IPS-18c (cell line): ENCODE measurements at regions not wholly inside any gene's neighbourhood (a gene's known extent, or its start where the extent isn't known, plus 50 kb on each side); places are given as distances from the start of the nearest gene placed in this dataset.

Experiments
- H3K4me3 ChIP-seq: 2 replicates; pipeline ENCODE4 v1.7.0; 2013; ENCODE audit warnings: low read depth, mild to moderate bottlenecking, low read length, moderate library complexity; ENCODE audit not compliant: insufficient read depth
- H3K9me3 ChIP-seq: one replicate; pipeline ENCODE4 v1.6.1; 2013; ENCODE audit warnings: mild to moderate bottlenecking, low read length, moderate library complexity; ENCODE audit not compliant: control insufficient read depth, insufficient read depth

- no peak overlapping the region for H3K4me3 ChIP-seq
- H3K9me3 ChIP-seq = no peaks in the 10 kb centered on the region
These were observed 55.8 kb upstream of the OR6J1 start for GRCh38 chr14:22699801-22700564.

- H3K4me3 ChIP-seq = peak overlapping the region; percentile 36
- H3K9me3 ChIP-seq = no peaks in the 10 kb centered on the region
These were observed 52.9 kb upstream of the OXA1L start for GRCh38 chr14:22713631-22713950.

GRCh38 chr14:22715186-22715812 lies 51.2 kb upstream of the OXA1L start:
- H3K4me3 ChIP-seq = no peak overlapping the region
- no peaks in the 10 kb centered on the region for H3K9me3 ChIP-seq

- H3K4me3 ChIP-seq = no peak overlapping the region
These were observed 50.6 kb upstream of the OXA1L start for GRCh38 chr14:22715890-22716289.

More at GRCh38 chr14:22715890-22716289, 50.6 kb upstream of the OXA1L start:
- no peaks in the 10 kb centered on the region for H3K9me3 ChIP-seq
